GM12878 (cell line): ENCODE measurements at regions not wholly inside any gene's neighbourhood (a gene's known extent, or its start where the extent isn't known, plus 50 kb on each side); places are given as distances from the start of the nearest gene placed in this dataset.

Experiments used
- HCFC1 ChIP-seq: fragments of 150-350 bp; IDR thresholded peaks from 2 replicates; pipeline ENCODE4 v1.6.1; 2014; ENCODE audit warnings: low read length
- HDGF ChIP-seq: fragments of 450-650 bp; IDR thresholded peaks from 2 replicates; pipeline ENCODE4 v1.6.1; 2016; ENCODE audit warnings: antibody characterized with exemption
- MXI1 ChIP-seq: fragments of 150-350 bp; IDR thresholded peaks from 2 replicates; pipeline ENCODE4 v1.6.1; 2011; ENCODE audit warnings: low read depth, mild to moderate bottlenecking, inconsistent platforms, low read length, improper control_type of control experiment
- NR2C1 ChIP-seq: fragments of 450-650 bp; IDR thresholded peaks from 2 replicates; pipeline ENCODE4 v1.6.1; 2017; ENCODE audit warnings: antibody characterized with exemption, mild to moderate bottlenecking, moderate library complexity
- NRF1 ChIP-seq: conservative IDR thresholded peaks from 2 replicates; pipeline ENCODE4 v1.6.1; 2011; ENCODE audit warnings: mild to moderate bottlenecking, low read depth, low read length, improper control_type of control experiment
- SIN3A ChIP-seq: IDR thresholded peaks from 2 replicates; pipeline ENCODE4 v1.6.1; 2012; ENCODE audit warnings: low read depth, low read length, improper control_type of control experiment
- SREBF2 ChIP-seq: IDR thresholded peaks from 2 replicates; pipeline ENCODE4 v1.6.1; 2012; ENCODE audit warnings: mild to moderate bottlenecking, low read length
- SUZ12 ChIP-seq: fragments of 200-600 bp; sonication (generic); IDR thresholded peaks from one replicate; pipeline ENCODE4 v1.6.1; 2018; ENCODE audit warnings: antibody characterized with exemption, mild to moderate bottlenecking; ENCODE audit not compliant: unreplicated experiment
- TF ChIP-seq, protein P1 (sequence below): IDR thresholded peaks from 2 replicates; pipeline ENCODE4 v1.6.1; 2012; ENCODE audit warnings: mild to moderate bottlenecking, low read depth, low read length
- TF ChIP-seq, protein P2 (sequence below): IDR thresholded peaks from 2 replicates; pipeline ENCODE4 v1.6.1; 2011; ENCODE audit warnings: low read depth, mild to moderate bottlenecking, low read length, moderate library complexity, borderline replicate concordance; ENCODE audit errors: extremely low read depth

DNA sequence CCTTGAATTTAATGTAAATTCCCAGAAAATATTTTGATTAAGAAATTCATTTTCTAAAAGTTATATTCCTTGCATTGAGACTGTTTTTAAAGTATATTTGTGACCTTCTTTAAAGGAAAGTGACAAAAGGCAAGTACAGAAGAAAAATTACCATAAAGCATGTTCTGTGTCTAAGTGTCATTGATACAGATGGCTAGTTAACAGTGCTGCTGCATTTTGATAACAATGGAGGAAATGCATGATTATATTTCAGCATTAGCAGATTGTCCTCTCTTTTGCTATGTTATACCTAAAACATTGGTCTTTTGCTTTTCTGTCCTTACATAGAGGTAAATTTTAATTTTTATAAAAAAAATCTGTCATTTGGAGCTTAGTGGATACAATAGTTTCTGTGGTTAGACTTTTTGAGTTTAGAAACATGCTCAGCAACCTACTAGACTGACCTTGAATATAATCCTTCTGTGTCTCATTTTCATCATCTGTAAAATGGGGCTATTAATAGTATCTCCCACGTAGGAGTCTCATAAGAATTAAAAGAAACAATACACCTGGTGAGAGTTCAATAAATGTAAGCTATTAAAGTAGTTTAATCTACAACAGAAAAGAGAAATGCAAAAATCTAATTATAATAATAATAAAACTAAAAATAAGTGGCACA, 51.1 kb upstream of the RGS21 start:
- TF ChIP-seq SREBF2 (no peak), SUZ12 (no peak), HCFC1 (no peak), NR2C1 (no peak), SIN3A (no peak), NRF1 (no peak), MXI1 (no peak), HDGF (no peak)
- TF ChIP-seq, protein P1, sequence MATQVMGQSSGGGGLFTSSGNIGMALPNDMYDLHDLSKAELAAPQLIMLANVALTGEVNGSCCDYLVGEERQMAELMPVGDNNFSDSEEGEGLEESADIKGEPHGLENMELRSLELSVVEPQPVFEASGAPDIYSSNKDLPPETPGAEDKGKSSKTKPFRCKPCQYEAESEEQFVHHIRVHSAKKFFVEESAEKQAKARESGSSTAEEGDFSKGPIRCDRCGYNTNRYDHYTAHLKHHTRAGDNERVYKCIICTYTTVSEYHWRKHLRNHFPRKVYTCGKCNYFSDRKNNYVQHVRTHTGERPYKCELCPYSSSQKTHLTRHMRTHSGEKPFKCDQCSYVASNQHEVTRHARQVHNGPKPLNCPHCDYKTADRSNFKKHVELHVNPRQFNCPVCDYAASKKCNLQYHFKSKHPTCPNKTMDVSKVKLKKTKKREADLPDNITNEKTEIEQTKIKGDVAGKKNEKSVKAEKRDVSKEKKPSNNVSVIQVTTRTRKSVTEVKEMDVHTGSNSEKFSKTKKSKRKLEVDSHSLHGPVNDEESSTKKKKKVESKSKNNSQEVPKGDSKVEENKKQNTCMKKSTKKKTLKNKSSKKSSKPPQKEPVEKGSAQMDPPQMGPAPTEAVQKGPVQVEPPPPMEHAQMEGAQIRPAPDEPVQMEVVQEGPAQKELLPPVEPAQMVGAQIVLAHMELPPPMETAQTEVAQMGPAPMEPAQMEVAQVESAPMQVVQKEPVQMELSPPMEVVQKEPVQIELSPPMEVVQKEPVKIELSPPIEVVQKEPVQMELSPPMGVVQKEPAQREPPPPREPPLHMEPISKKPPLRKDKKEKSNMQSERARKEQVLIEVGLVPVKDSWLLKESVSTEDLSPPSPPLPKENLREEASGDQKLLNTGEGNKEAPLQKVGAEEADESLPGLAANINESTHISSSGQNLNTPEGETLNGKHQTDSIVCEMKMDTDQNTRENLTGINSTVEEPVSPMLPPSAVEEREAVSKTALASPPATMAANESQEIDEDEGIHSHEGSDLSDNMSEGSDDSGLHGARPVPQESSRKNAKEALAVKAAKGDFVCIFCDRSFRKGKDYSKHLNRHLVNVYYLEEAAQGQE = no peak
- TF ChIP-seq, protein P2, sequence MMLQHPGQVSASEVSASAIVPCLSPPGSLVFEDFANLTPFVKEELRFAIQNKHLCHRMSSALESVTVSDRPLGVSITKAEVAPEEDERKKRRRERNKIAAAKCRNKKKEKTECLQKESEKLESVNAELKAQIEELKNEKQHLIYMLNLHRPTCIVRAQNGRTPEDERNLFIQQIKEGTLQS = no peak
